ENCODE measurements at regions not wholly inside any gene's neighbourhood (a gene's known extent, or its start where the extent isn't known, plus 50 kb on each side); places are given as distances from the start of the nearest gene placed in this dataset.

GRCh38 chr14:101178184-101179072, 274.9 kb upstream of the RTL1 start:
- TF ChIP-seq CTCF (IDR thresholded peaks at IDR 0.05): no peak
- no peak for TF ChIP-seq POLR2A (IDR thresholded peaks at IDR 0.05)
- no peak for TF ChIP-seq POLR2AphosphoS5 (IDR thresholded peaks at IDR 0.05; ENCODE audit: insufficient read depth in 1 of 2, low read depth in 1 of 2)

All from vagina (tissue), 2 donors.